MM.1S (cell line): ENCODE measurements at regions not wholly inside any gene's neighbourhood (a gene's known extent, or its start where the extent isn't known, plus 50 kb on each side); places are given as distances from the start of the nearest gene placed in this dataset.

Experiments
- DNase-seq: peaks from one replicate; pipeline ENCODE4 v3.0.0-alpha.2; 2015
- H2AFZ ChIP-seq: fragments of 300-600 bp; sonication (generic); 2 replicates; pipeline ENCODE4 v1.6.0; 2016; ENCODE audit warnings: antibody characterized with exemption, low read length
- H3F3A ChIP-seq: fragments of 300-600 bp; sonication (generic); 2 replicates; pipeline ENCODE4 v1.6.1; 2016; ENCODE audit warnings: mild to moderate bottlenecking, antibody characterized with exemption, low read length, moderate library complexity, mixed read lengths; ENCODE audit not compliant: insufficient read depth
- H3K27ac ChIP-seq: fragments of 300-600 bp; sonication (generic); 2 replicates; pipeline ENCODE4 v1.5.1; 2016; ENCODE audit warnings: mild to moderate bottlenecking, low read length
- H3K27me3 ChIP-seq: fragments of 300-600 bp; sonication (generic); replicated peaks from 2 replicates; pipeline ENCODE4 v1.6.0; 2016; ENCODE audit warnings: low read length; ENCODE audit not compliant: insufficient read depth
- H3K36me3 ChIP-seq: fragments of 300-600 bp; sonication (generic); replicated peaks from 2 replicates; pipeline ENCODE4 v1.6.1; 2016; ENCODE audit warnings: mild to moderate bottlenecking, low read length, mixed read lengths; ENCODE audit not compliant: insufficient read depth
- H3K4me1 ChIP-seq: fragments of 300-600 bp; sonication (generic); 2 replicates; pipeline ENCODE4 v1.6.1; 2016; ENCODE audit warnings: low read length, mixed read lengths
- H3K4me2 ChIP-seq: fragments of 300-600 bp; sonication (generic); 2 replicates; pipeline ENCODE4 v1.6.0; 2016; ENCODE audit warnings: low read depth, low read length
- H3K4me3 ChIP-seq: fragments of 300-600 bp; sonication (generic); 2 replicates; pipeline ENCODE4 v1.5.1; 2016; ENCODE audit warnings: low read length, mixed read lengths
- H3K79me2 ChIP-seq: fragments of 300-600 bp; sonication (generic); 2 replicates; pipeline ENCODE4 v1.6.1; 2016; ENCODE audit warnings: mixed run types, low read length, mixed read lengths
- H3K9ac ChIP-seq: fragments of 300-600 bp; sonication (generic); 2 replicates; pipeline ENCODE4 v1.6.1; 2016; ENCODE audit warnings: low read length, mixed read lengths
- H3K9me2 ChIP-seq: fragments of 300-600 bp; sonication (generic); replicated peaks from 2 replicates; pipeline ENCODE4 v1.6.1; 2016; ENCODE audit warnings: mild to moderate bottlenecking, low read length, mixed read lengths; ENCODE audit not compliant: insufficient read depth
- H3K9me3 ChIP-seq: fragments of 300-600 bp; sonication (generic); replicated peaks from 2 replicates; pipeline ENCODE4 v1.6.1; 2016; ENCODE audit warnings: mild to moderate bottlenecking, low read length, mixed read lengths; ENCODE audit not compliant: insufficient read depth
- H4K20me1 ChIP-seq: fragments of 300-600 bp; sonication (generic); 2 replicates; pipeline ENCODE4 v1.6.1; 2016; ENCODE audit warnings: mild to moderate bottlenecking, low read length, moderate library complexity, mixed read lengths; ENCODE audit not compliant: insufficient read depth
- CTCF ChIP-seq: fragments of 300-600 bp; sonication (generic); IDR thresholded peaks from 2 replicates; pipeline ENCODE4 v1.5.1; 2016; ENCODE audit warnings: antibody characterized with exemption, low read length, mixed read lengths
- EZH2 ChIP-seq: fragments of 300-600 bp; sonication (generic); optimal IDR thresholded peaks from 2 replicates; pipeline ENCODE3; 2017; ENCODE audit warnings: low read depth, mild to moderate bottlenecking, antibody characterized with exemption, low read length, mixed read lengths
- EZH2phosphoT487 ChIP-seq: fragments of 300-600 bp; sonication (generic); IDR thresholded peaks from 2 replicates; pipeline ENCODE4 v1.6.1; 2018; ENCODE audit warnings: antibody characterized with exemption, low read length

GRCh38 chr2:138922973-138923563, 142.9 kb upstream of the NXPH2 start:
- TF ChIP-seq EZH2 (no peak), CTCF (peak; percentile 59)
- no peaks in the 10 kb centered on the region for H3K79me2 ChIP-seq

DNA sequence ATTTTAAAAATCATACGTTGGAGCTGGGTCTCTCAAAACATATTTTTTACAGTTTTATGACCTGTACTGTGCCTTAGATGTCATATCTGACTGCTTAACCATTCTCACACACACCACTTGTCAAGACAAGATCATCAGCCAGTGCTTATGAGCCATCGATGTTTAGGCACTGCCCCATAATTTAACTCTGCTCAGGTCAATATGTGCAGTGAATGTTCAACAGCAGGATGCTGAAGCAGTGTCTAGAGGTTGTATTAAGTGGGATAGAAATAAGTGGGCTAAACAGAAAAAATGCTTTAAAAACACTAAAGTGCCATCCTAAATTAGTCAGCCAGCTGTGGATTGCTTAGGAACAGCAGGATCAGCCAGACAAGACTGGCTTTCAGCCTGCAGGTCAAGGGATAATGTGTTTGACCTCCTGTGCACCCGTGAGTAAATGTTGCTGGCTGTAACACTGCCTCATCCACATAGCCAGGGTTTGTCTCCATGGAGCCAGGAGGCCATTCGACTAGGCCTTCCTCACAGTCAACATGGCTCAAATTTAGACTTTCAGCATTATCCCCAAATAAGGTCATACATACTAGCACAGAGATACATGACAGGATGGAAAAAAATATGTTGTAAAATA, 139.0 kb upstream of the NXPH2 start:
- Histone ChIP-seq H3F3A (no peaks in the 10 kb centered on the region), H3K79me2 (no peaks in the 10 kb centered on the region), H3K27me3 (no peaks in the 10 kb centered on the region), H2AFZ (no peak overlapping the region), H4K20me1 (no peaks in the 10 kb centered on the region), H3K4me1 (peaks cover 6% of the 10 kb centered on the region), H3K4me2 (no peak overlapping the region), H3K9me3 (no peaks in the 10 kb centered on the region), H3K27ac (no peak overlapping the region), H3K9me2 (no peaks in the 10 kb centered on the region), H3K36me3 (no peaks in the 10 kb centered on the region), H3K4me3 (no peak overlapping the region), H3K9ac (no peak overlapping the region)
- DNase-seq: no peak
- no peak for TF ChIP-seq EZH2
- TF ChIP-seq CTCF: no peak
- no peak for TF ChIP-seq EZH2phosphoT487

More at GRCh38 chr2:138922973-138923563, 142.9 kb upstream of the NXPH2 start:
- no peaks in the 10 kb centered on the region for H3K9me2 ChIP-seq
- peaks cover 21% of the 10 kb centered on the region for H3K4me1 ChIP-seq
- H3K4me2 ChIP-seq: no peak overlapping the region
- H3K9me3 ChIP-seq: no peaks in the 10 kb centered on the region
- no peaks in the 10 kb centered on the region for H3K27me3 ChIP-seq
- no peaks in the 10 kb centered on the region for H3K36me3 ChIP-seq
- DNase-seq: peak; percentile 43
- no peak overlapping the region for H3K4me3 ChIP-seq
- no peak overlapping the region for H3K9ac ChIP-seq
- H3F3A ChIP-seq: no peaks in the 10 kb centered on the region
- H4K20me1 ChIP-seq: no peaks in the 10 kb centered on the region
- no peak overlapping the region for H3K27ac ChIP-seq
- H2AFZ ChIP-seq: no peak overlapping the region

DNA sequence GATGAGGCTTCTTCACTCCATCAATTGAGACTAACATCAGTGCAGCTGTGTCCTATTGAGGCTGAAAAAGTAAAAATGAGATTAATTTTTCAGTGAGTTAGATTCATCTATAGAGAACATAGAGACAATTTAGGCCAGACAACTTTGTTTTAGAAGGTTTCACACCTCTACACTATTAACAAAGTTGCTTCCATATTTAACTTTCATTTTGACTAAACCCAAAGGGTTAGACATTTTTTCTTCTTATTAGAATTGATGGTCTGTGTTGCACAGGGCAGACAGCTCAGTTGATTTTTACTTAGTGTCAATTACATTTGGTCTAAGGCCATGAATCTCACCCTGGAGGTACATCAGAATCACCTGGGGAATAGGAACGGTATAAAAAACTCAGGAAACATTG, 130.2 kb upstream of the NXPH2 start:
- Histone ChIP-seq H3K27ac (no peak overlapping the region), H3K9ac (no peak overlapping the region), H3K4me2 (no peak overlapping the region), H2AFZ (no peak overlapping the region), H3K79me2 (no peaks in the 10 kb centered on the region), H4K20me1 (no peaks in the 10 kb centered on the region), H3K36me3 (no peaks in the 10 kb centered on the region), H3K27me3 (no peaks in the 10 kb centered on the region), H3K9me2 (no peaks in the 10 kb centered on the region), H3K9me3 (no peaks in the 10 kb centered on the region), H3K4me3 (no peak overlapping the region), H3F3A (no peaks in the 10 kb centered on the region), H3K4me1 (no peaks in the 10 kb centered on the region)
- no peak for DNase-seq
- TF ChIP-seq EZH2: no peak
- TF ChIP-seq CTCF: no peak
- no peak for TF ChIP-seq EZH2phosphoT487
